SIG-M5 treated with dmso at 0.1 percent for 504 hours (cell line): ENCODE measurements at regions not wholly inside any gene's neighbourhood (a gene's known extent, or its start where the extent isn't known, plus 50 kb on each side); places are given as distances from the start of the nearest gene placed in this dataset.

Source experiments
- DNase-seq: peaks from one replicate; lab custom pipeline; 2025; ENCODE audit not compliant: unreplicated experiment; lab: John Stamatoyannopoulos, UW

- peak; percentile 36 for DNase-seq
Observed at GRCh38 chr20:48467622-48468021, 360.2 kb downstream of the PREX1 start.

DNA sequence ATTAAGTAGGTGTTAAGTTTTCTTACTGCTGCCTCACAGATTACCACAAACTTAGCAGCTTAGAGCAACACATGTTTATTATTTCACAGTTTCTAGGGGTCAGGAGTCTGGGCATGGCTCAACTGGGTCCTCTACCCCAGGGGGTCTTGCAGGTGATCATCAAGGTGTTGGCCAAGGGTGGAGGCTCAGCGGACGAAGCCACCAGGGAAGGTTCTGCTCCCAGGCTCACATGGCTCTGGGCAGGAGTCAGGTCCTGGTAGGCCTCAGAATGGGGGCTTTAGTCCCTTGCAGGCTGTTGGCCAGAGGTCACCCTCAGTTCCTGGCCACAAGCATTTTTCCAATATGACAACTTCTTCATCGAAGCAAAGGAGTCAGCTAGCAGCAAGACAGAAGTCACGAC lies 362.5 kb downstream of the PREX1 start:
- no peak for DNase-seq

- no peak for DNase-seq
Observed at GRCh38 chr20:48463916-48464315, 363.9 kb downstream of the PREX1 start.

DNA sequence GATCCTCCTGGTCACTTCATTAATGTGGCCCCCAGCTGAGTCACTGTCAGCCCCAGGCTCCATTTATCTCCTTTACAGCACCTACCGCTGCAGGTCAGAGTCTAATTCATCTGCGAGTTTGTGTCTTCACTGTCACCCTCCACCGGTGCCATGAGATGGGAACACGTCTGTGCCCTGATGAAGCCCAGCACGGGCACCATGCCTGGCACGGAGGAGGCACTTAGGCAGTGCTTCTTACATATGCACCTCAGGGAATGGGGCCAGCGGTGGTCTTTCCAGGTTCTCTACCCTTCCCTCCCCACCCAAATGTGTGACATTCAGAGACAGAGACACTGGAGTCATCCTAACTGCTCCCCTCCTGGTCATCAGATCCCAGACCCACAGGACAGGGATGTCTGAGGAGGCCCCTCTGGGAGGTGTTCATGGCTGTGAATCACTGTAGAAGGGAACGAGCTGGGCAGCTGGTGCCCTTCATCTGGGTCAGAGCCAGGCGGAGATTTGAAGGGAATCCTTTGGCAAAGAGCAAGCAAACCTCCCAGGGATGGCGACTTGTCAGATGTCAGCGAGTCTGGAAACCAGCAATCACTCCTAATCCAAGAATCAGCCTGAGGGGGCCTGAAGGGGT lies 364.6 kb downstream of the PREX1 start:
- no peak for DNase-seq

- no peak for DNase-seq
Observed at GRCh38 chr20:48461735-48462119, 366.1 kb downstream of the PREX1 start.

DNA sequence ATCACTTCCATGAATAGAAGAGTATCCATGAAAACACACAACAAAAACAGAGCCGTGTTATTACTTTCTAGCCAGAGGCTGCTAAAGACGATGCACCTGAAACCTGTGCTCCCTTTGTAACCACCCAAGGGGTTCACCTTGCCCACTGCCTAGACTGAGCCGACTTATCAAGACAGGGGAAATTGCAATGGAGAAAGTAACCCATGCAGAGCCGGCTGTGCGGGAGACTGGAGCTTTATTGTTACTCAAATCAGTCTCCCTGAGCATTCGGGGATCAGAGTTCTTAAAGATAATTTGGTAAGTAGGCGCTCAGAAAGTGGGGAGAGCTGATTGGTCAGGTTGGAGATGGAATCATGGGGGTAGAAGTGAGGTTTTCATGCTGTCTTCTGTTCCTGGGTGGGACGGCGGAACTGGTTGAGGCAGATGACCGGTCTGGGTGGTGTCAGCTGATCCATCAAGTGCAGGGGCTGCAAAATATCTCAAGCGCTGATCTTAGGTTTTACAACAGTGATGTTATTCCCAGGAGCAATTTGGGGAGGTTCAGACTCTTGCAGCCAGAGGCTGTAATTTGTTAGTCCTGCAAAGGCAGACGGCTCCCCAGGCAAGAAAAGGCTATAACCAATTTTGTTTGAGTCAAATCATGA lies 366.6 kb downstream of the PREX1 start:
- no peak for DNase-seq

DNA sequence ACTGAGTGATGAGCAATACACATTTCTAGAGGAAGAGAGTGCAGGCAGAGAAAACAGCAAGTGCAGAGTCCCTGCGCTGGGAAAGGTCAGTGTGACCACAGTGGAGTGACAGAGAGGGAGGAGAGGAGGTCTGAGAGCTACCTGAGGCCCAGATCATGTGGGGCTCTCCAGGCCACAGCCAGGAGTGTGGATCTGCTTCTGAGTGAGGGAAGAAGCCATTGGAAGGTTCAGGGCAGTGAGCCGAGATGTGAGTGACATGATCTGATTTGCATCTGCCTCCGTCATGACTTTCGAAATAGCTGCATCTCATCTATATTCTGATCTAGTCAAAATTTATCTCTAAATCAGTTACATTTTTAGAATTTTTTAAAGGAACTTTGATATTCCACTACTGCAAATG lies 367.1 kb downstream of the PREX1 start:
- DNase-seq: no peak

DNA sequence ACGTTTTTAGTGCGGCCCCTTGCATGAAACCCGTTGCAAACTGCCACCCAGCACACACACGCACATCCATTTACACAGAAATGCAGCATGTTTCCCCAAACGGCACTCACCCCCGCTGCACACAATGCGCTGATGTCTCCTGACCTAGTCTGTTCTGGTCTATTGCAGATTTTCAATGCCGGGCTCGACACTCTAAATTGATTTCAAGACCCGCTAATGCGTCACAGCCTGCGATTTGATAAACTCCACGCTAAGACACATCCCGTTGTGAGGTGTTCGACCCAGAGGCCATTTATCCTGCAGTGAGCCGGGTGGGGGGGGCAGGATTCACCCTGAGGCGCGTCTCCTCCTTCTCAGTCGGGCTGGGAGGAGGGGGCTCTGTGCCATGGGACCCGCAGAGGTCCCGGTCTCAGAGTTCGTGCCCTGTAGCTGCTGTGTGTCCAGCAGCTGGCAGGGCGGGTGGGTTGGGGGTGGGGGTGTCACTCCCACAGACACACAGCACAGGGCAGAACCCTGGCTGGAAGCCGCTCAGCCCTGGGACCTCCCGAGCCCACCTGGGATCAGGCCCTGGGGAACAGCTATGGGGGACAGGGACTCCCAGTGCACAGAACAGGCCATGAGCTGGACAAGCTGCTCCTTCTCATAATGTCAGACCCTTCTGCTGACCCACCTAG lies 367.9 kb downstream of the PREX1 start:
- no peak for DNase-seq

DNA sequence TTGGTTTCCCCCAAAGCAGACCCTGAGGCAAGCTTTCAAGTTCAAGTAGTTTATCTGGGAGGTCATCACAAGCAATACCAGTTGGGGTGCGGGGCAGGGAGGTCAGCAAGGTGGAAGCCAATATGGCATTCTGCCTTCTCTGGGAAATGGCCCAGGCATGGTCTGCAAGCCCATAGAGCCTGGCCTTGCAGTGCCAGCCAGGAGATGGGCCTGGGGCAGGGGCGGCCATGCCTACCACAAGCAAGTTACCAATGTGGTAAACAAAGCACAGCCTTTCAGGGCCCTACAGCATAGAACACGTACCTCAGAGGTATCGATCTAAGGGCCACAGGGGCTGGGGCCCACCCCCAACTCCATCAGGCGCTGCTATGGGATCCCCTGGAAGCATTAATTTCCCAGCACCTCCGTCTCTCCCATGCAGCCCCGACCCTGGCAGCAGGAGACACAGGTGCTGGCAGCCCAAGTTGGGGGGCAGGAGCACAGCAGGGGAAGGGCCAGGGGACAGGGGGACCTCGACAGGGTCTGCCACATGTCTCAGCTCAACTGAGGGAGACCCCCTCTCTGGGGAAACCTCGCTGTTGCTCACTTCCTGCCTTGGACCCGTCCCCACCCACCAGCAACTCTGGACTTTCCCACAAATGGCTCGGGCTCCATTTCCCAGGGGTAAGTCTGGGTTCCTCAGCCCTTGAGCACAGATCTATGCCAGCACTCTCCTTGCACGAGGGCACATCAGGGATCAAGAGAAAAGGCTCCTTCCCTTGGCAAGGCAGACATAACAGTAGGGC lies 369.0 kb downstream of the PREX1 start:
- DNase-seq: no peak

DNA sequence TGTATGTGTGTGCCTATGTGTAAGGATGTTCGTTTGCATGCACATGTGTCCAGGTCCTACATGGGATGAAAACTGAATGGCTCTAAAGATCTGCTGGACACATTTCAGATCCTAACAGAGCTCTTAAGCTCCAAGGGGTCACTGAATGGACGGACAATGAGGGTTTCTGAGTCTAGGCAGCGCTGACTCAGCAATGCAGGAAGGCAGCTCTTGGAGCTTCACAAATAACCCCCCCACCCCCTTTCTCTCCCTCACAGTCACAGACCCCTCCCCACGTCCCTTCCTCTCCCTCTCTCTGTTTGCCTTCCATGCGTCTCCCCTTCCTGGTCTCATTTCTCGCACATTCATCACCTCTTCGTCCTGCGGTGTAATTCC lies 369.8 kb downstream of the PREX1 start:
- DNase-seq: no peak

- no peak for DNase-seq
Observed at GRCh38 chr20:48457193-48458002, 370.4 kb downstream of the PREX1 start.

GRCh38 chr20:48456366-48457192 lies 371.2 kb downstream of the PREX1 start:
- no peak for DNase-seq

- DNase-seq: no peak
Observed at GRCh38 chr20:48455651-48456365, 372.0 kb downstream of the PREX1 start.

DNA sequence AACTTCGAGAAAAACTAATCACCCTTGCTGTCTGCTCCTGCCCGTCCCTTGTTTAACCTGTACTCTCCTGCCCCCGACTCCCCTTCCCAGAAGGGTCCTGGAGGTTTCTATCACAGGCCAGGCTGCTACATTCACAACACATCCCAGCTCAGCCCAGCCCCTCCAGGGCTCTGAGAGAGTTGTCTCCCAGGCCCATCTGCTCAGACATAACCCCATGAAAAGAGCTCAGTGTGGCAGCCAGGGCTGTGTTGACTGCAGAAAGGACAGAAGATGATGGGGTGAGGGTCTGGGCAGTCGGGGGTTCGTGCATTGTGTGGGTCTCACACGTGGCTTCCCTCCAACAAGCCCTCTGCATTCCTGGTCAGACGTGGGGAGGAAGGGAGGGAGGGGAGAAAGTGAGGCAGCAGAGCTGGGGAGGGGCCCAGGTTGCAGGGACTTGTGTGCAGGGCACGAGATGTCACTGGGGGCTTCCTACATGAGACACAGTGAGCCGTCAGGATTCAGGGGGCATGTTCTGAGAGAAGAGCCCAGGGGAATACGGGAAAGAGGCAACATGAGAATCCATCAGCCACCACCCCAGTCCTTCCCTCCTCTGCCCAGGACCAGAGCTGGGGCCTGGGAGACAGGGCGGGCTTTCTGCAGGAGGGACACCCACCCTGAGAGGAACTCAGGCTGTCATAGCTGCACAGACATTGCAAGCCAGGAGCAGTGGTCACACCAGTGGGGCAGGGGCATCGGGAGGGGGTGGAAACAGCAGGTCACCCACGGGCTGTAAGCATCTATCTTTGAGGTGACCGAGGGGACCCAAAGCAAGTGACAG lies 372.9 kb downstream of the PREX1 start:
- no peak for DNase-seq

DNA sequence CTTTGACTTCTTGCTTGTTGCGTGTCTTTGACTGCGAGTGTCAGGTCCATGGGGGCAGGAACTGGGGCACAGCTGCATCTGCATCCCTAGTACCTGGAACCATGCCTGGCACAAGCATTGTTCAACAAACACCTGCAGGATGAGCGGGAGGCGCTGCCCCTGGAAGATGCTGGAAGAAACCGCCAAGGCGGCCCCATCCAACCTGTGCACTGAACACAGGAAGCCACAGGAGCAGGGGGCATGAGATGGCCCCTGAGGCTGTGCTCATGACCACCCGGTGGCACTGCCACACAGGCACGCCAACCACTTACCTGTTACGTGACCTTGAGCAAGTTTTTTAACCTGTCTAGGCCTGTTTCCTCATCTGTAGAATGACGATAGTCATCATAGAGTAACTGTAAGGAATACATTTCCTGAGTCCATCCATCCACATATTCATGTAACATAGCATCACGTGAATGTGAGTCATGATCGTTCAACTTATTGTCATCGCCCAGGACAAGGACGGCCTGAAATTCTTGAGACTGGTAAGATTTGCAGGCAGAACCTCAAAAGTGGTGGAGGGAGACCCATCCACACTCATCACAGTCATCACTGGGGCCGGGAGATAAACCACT lies 374.2 kb downstream of the PREX1 start:
- DNase-seq: no peak

GRCh38 chr20:48451401-48451800 lies 376.4 kb downstream of the PREX1 start:
- no peak for DNase-seq

- no peak for DNase-seq
Observed at GRCh38 chr20:48448666-48449600, 378.9 kb downstream of the PREX1 start.
